ENCODE measurements at regions not wholly inside any gene's neighbourhood (a gene's known extent, or its start where the extent isn't known, plus 50 kb on each side); places are given as distances from the start of the nearest gene placed in this dataset.
A peak's percentile ranks its signal among the peaks of the same experiment; 100 is the strongest.

DNA sequence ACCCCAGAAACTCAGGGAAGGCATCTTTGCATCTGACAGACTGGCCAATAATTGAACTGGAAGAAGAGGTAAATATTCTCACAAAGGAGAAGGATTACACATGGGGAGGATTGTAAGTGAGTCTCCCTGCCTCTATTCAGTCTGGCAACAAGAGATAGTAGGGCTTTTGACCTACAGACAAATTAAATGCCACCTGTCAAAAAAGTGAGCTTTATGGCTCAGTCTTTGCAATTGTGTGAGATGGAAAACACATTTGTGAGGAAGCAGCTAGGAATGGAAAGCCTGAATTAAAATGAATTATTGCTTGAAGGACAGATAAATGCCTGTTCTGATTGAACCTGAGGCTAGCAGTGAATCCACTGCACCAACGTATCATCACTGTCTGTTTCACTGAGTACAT lies 173.3 kb upstream of the GOLIM4 start:
- no peaks in the 10 kb centered on the region for H3K27me3 Mint-ChIP-seq (ENCODE audit: low read depth)
- H3K27ac Mint-ChIP-seq = no peak overlapping the region
- ATAC-seq (no peak), DNase-seq (no peak)
- POLR2A ChIA-PET = no interaction called here
- CTCF ChIA-PET = no interaction called here
- no peaks in the 10 kb centered on the region for H3K36me3 Mint-ChIP-seq (ENCODE audit: low read depth)
- H3K4me3 Mint-ChIP-seq = no peak overlapping the region
- H3K9me3 Mint-ChIP-seq (ENCODE audit: insufficient read depth) = no peaks in the 10 kb centered on the region
- H3K4me1 Mint-ChIP-seq (ENCODE audit: low read depth) = no peaks in the 10 kb centered on the region

DNA sequence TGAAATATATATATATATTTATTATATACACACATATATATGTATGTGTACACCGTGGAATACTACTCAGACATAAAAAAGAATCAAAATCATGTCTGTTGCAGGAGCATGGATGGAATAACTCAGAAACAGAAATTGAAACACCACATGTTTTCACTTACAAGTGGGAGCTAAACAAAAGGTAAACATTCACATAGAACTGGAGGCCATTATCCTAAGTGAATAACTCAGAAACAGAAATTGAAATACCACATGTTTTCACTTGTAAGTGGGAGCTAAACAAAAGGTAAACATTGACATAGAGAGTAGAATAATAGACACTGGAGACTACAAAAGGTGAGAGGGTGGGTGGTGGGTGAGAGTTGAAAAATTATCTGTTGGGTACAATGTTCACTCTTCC lies 171.5 kb upstream of the GOLIM4 start:
- DNase-seq = no peak
- H3K27me3 Mint-ChIP-seq (ENCODE audit: low read depth) = no peaks in the 10 kb centered on the region
- H3K4me1 Mint-ChIP-seq (ENCODE audit: low read depth) = no peaks in the 10 kb centered on the region
- H3K9me3 Mint-ChIP-seq (ENCODE audit: insufficient read depth) = no peaks in the 10 kb centered on the region
- POLR2A ChIA-PET = no interaction called here
- H3K4me3 Mint-ChIP-seq = no peak overlapping the region
- no peak for ATAC-seq
- no peaks in the 10 kb centered on the region for H3K36me3 Mint-ChIP-seq (ENCODE audit: low read depth)
- H3K27ac Mint-ChIP-seq = no peak overlapping the region
- CTCF ChIA-PET = no interaction called here

DNA sequence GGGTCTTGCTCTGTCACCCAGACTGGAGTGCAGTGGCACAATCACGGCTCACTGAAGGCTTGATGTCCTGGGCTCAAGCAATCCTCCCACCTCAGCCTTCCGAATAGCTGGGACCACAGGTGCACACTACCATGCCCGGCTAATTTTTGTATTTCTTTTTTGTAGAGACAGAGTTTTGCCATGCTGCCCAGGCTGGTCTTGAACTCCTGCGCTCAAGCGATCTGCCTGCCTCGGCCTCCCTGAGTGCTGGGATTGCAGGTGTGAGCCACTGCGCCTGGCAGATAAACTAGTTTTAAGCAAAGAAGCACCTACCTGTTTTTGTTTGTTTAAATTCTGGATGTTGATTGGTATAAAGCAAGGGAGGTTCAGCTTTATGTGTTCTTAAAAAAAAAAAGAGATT lies 170.6 kb upstream of the GOLIM4 start:
- ATAC-seq = no peak
- no peaks in the 10 kb centered on the region for H3K9me3 Mint-ChIP-seq (ENCODE audit: insufficient read depth)

DNA sequence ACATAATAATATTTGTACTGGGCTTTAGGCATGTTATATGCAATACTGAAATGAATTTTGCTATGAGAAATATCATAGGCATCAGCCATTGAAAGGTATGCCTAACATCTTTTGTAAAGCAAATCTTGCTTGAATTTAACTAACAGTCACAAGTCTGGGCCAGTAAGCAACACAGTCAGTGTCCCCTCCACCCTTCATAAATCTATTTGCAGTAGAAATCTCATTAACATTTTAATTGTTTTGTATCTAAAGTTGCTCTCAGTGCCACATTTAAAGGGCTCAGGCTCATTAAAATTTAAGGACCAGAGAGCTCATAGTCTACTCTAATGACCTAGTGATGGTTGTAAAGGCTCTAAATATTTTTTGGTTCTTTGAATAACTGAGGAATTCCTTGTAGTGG lies 167.2 kb upstream of the GOLIM4 start:
- no peaks in the 10 kb centered on the region for H3K9me3 Mint-ChIP-seq (ENCODE audit: insufficient read depth)
- no peak for DNase-seq
- no peaks in the 10 kb centered on the region for H3K36me3 Mint-ChIP-seq (ENCODE audit: low read depth)
- CTCF ChIA-PET = no interaction called here
- H3K4me3 Mint-ChIP-seq = no peak overlapping the region
- no peak for ATAC-seq
- no peaks in the 10 kb centered on the region for H3K4me1 Mint-ChIP-seq (ENCODE audit: low read depth)
- no peaks in the 10 kb centered on the region for H3K27me3 Mint-ChIP-seq (ENCODE audit: low read depth)
- POLR2A ChIA-PET = no interaction called here
- H3K27ac Mint-ChIP-seq = no peak overlapping the region

More for the DNA sequence above, 170.6 kb upstream of the GOLIM4 start:
- H3K27me3 Mint-ChIP-seq (ENCODE audit: low read depth) = no peaks in the 10 kb centered on the region
- H3K4me3 Mint-ChIP-seq = no peak overlapping the region
- DNase-seq = no peak
- ChIA-PET POLR2A (no interaction called here), CTCF (no interaction called here)
- no peaks in the 10 kb centered on the region for H3K36me3 Mint-ChIP-seq (ENCODE audit: low read depth)
- H3K27ac Mint-ChIP-seq = no peak overlapping the region
- no peaks in the 10 kb centered on the region for H3K4me1 Mint-ChIP-seq (ENCODE audit: low read depth)

DNA sequence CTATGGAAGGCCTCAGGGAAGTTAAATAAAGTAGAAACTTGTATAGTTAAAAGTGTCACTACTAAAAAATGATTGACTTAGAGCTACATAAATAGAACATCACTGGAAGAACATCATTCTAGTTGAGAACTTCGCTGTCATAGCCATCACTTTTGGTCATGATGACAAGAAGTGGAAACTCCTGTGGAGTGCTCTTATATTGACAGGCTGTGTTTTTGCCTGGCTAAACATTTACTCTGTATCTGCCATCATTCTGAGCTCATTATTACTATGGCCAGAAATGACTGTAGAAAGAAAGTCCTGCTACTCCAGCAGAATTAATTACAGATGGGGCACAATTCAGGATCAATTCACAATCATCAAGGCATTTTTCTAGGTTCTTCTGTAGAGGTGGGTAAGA lies 165.1 kb upstream of the GOLIM4 start:
- DNase-seq = no peak
- no peak overlapping the region for H3K27ac Mint-ChIP-seq
- ChIA-PET CTCF (no interaction called here), POLR2A (no interaction called here)
- H3K9me3 Mint-ChIP-seq (ENCODE audit: insufficient read depth) = no peaks in the 10 kb centered on the region
- H3K4me1 Mint-ChIP-seq (ENCODE audit: low read depth) = no peaks in the 10 kb centered on the region
- ATAC-seq = no peak
- H3K27me3 Mint-ChIP-seq (ENCODE audit: low read depth) = no peaks in the 10 kb centered on the region
- H3K36me3 Mint-ChIP-seq (ENCODE audit: low read depth) = no peaks in the 10 kb centered on the region
- no peak overlapping the region for H3K4me3 Mint-ChIP-seq

DNA sequence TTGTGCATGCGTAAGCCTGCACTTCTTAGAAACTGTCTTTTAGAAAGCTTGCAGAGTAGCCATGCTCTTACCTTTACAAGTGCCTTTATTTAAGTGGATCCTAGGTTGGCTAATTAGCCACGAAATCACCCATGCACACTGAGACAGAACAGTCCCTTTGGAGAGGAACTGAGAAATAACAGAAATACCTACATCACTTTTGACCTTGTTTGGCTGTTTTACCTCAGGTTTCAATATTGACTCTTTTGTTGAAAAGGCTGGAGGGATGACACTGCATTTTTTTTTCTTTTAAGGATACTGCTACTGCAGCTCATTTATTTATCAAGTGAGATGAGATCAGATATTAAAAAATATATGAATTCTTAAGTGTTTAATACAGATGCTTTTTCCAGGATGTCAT lies 155.6 kb upstream of the GOLIM4 start:
- DNase-seq = no peak
- Mint-ChIP-seq H3K4me1 (ENCODE audit: low read depth) (peaks cover 16% of the 10 kb centered on the region), H3K4me3 (no peak overlapping the region), H3K9me3 (ENCODE audit: insufficient read depth) (no peaks in the 10 kb centered on the region), H3K36me3 (ENCODE audit: low read depth) (no peaks in the 10 kb centered on the region), H3K27me3 (ENCODE audit: low read depth) (peaks cover 45% of the 10 kb centered on the region), H3K27ac (no peak overlapping the region)
- ChIA-PET POLR2A (no interaction called here), CTCF (no interaction called here)
- ATAC-seq = no peak

DNA sequence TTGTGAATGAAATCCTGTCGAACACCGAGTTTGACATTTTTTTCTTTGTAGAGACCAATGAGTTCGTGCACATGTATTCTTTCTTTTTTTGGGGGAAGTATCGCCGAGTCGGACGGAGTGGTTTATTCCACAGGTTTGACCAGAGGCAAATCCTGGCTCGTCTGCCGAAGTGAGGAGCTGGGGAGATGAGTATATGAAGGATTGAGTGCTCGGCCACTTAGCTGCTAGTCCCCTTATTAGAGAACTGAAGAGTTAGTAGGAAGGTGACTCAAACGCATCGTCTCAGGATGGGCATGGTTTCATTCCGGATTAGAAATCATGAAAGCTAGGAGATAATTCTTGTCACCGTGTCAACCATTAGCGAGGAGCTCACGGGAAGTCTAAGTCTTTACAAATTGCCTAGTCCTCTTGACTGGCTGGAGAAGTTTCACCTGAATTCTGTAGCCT lies 154.7 kb upstream of the GOLIM4 start:
- Mint-ChIP-seq H3K27ac (no peak overlapping the region), H3K4me1 (ENCODE audit: low read depth) (peaks cover 16% of the 10 kb centered on the region), H3K4me3 (peak overlapping the region; percentile 57), H3K27me3 (ENCODE audit: low read depth) (peaks cover 46% of the 10 kb centered on the region), H3K36me3 (ENCODE audit: low read depth) (no peaks in the 10 kb centered on the region), H3K9me3 (ENCODE audit: insufficient read depth) (no peaks in the 10 kb centered on the region)
- no peak for ATAC-seq
- POLR2A ChIA-PET = no interaction called here
- CTCF ChIA-PET = no interaction called here
- DNase-seq = no peak

DNA sequence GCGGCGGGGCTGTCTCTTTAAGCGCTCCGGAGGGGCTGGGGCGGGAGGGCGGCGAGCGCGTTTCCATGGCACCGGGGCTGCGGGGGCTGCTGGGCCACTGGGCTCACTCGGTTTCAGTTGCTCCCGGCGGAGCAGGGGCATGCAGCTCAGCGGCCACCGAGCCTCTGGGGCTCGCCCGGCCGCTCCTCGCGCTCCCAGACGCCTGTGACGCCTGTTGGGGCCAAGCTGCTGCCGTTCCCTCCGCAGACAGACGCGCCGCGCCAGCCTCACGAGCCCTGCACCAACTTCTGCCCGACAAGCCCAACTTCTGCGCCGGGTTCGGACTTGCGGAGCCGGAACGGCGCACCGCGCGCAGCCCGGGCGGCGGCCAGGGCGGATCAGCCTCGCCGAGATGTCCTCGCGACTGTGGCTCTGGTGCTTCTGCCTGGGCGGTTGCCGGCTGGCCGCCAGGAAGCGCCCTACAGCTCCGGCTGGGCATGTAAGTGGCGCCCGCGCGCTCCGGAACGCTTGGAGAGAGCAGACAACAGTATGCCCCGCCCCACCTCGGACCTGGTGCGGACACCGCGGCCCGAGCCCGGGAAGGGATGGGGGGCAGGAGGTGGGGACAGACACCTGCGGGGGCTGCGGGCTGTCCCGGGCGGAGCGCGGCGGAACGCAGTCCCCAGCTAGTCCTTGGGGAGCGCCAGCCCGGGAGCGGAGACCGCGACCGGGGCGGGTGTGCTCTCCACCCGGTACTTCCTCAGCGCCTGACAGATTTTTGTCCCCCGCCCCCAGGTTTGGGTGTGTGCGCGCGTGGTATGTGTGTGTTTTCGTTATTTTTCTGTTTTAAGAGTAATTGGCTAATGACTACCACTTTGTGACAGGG lies 154.1 kb upstream of the GOLIM4 start:
- Mint-ChIP-seq H3K4me1 (ENCODE audit: low read depth) (peaks cover 16% of the 10 kb centered on the region), H3K4me3 (peak overlapping the region; percentile 57), H3K27ac (no peak overlapping the region), H3K9me3 (ENCODE audit: insufficient read depth) (no peaks in the 10 kb centered on the region), H3K27me3 (ENCODE audit: low read depth) (peaks cover 47% of the 10 kb centered on the region), H3K36me3 (ENCODE audit: low read depth) (no peaks in the 10 kb centered on the region)
- ATAC-seq (peak; percentile 86), DNase-seq (peak; percentile 45)
- CTCF ChIA-PET = no interaction called here
- POLR2A ChIA-PET = no interaction called here

DNA sequence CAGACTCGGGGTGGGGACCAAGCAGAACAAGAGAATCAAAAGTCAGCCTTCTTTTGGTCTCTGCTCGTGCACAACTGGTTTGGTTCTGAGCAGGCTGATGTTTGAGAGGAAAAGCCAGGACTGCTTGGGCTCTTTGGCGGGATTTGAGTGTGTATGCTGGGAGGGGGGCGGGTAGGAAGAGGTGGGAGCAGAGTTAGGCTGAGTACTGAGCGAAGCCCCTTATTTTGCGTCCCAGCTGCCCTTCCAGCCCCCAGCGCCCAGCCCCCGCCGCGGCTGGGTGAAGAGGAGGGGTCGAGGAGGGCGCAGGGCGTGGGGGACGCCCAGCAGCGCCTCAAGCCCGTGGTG lies 153.5 kb upstream of the GOLIM4 start:
- ChIA-PET POLR2A (no interaction called here), CTCF (no interaction called here)
- Mint-ChIP-seq H3K27me3 (ENCODE audit: low read depth) (peaks cover 47% of the 10 kb centered on the region), H3K36me3 (ENCODE audit: low read depth) (no peaks in the 10 kb centered on the region), H3K27ac (no peak overlapping the region), H3K4me1 (ENCODE audit: low read depth) (peaks cover 16% of the 10 kb centered on the region), H3K9me3 (ENCODE audit: insufficient read depth) (no peaks in the 10 kb centered on the region), H3K4me3 (peak overlapping the region; percentile 66)
- DNase-seq (no peak), ATAC-seq (no peak)

DNA sequence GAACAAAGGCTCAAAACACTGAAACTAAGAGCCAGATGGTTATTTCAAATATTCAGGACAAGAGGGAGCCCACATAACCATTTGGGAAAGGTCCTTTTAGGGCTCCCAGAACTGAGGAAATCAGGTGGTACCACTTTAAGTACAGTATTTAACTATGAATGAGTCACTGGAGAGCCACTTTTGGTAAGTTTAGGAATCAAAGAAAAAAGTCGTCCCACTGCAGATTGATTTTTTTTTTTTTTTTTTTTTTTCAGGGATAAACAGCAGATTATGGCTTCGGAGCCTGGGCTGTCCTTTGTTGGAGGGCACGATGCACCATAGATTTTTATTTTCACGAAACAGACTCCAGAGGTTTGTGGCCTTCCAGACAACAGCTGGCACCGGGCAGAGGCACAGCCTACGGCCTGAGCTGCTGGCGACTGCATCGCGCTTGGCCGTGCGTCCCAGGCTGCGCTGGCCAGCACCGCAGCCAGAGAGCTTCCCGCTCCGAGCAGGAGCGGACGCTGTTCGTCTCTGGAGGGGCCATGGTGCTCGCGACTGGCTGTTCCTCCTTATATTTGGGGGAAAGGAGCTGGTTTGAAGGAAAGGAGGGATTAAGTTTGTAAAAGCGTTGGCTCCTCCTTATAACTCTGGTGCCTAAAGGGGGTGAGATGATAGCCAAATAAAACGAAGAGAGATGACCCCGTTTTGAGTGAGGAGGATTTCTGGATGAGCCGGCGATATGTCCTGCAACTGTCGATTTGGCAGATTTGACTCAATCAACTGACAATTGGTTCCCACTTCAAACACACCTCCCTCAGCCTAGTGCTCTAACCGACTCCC lies 152.9 kb upstream of the GOLIM4 start:
- ATAC-seq = peak; percentile 35
- H3K27ac Mint-ChIP-seq = no peak overlapping the region
- H3K4me1 Mint-ChIP-seq (ENCODE audit: low read depth) = peaks cover 16% of the 10 kb centered on the region
- DNase-seq = no peak
- peaks cover 47% of the 10 kb centered on the region for H3K27me3 Mint-ChIP-seq (ENCODE audit: low read depth)
- ChIA-PET POLR2A (no interaction called here), CTCF (no interaction called here)
- H3K9me3 Mint-ChIP-seq (ENCODE audit: insufficient read depth) = no peaks in the 10 kb centered on the region
- H3K4me3 Mint-ChIP-seq = peak overlapping the region; percentile 66
- no peaks in the 10 kb centered on the region for H3K36me3 Mint-ChIP-seq (ENCODE audit: low read depth)

DNA sequence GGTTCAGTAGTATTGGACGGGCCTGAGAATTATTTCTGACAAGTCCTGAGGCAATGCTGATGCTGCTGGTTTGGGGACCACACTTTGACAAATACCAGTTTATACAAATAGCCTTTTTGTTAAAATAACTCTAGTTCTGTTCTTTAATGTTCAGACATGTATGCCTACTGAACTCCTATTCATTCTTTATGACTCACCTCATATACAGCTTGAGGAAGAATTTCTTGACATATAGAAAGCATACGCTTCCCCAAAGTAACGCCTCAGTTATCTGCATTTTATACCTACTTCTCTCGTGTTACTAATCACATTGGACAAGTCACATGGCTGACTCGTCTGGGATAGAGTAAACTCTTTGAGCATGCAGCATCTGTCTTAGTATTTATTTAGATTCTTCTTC lies 145.4 kb upstream of the GOLIM4 start:
- H3K4me1 Mint-ChIP-seq (ENCODE audit: low read depth) = no peaks in the 10 kb centered on the region
- no peak overlapping the region for H3K27ac Mint-ChIP-seq
- H3K27me3 Mint-ChIP-seq (ENCODE audit: low read depth) = peaks cover 10% of the 10 kb centered on the region
- ATAC-seq (no peak), DNase-seq (no peak)
- ChIA-PET POLR2A (no interaction called here), CTCF (no interaction called here)
- no peak overlapping the region for H3K4me3 Mint-ChIP-seq
- no peaks in the 10 kb centered on the region for H3K9me3 Mint-ChIP-seq (ENCODE audit: insufficient read depth)
- H3K36me3 Mint-ChIP-seq (ENCODE audit: low read depth) = no peaks in the 10 kb centered on the region

DNA sequence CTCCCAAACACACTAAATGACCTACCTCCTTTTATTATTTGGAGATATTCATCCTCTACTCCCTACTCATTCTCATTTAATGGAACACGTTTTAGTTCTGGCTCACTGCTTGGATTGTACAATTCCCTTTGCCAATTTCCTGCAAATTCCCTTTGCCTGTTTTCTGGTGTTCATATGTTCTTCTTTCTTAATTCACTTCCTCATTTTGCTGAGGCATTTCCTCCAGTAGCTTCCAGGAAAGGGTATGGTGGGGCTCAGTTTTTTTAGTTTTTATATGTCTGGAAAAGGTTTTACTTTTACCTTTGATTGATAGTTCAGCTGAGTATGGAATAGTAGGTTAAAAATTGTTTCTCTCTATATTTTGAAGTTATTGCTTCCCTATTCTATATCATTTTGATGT lies 143.6 kb upstream of the GOLIM4 start:
- no peak overlapping the region for H3K27ac Mint-ChIP-seq
- no peaks in the 10 kb centered on the region for H3K9me3 Mint-ChIP-seq (ENCODE audit: insufficient read depth)
- ChIA-PET POLR2A (no interaction called here), CTCF (no interaction called here)
- DNase-seq (no peak), ATAC-seq (no peak)
- H3K36me3 Mint-ChIP-seq (ENCODE audit: low read depth) = no peaks in the 10 kb centered on the region
- peaks cover 8% of the 10 kb centered on the region for H3K27me3 Mint-ChIP-seq (ENCODE audit: low read depth)
- no peaks in the 10 kb centered on the region for H3K4me1 Mint-ChIP-seq (ENCODE audit: low read depth)
- H3K4me3 Mint-ChIP-seq = no peak overlapping the region

Measured in activated CD8-positive, alpha-beta T cell treated with anti-CD3 and anti-CD28 coated beads, Interleukin-2, amount 10 ng/mL, durations not matched to agents 7 days and 5 days (primary cell).